ENCODE measurements at regions not wholly inside any gene's neighbourhood (a gene's known extent, or its start where the extent isn't known, plus 50 kb on each side); places are given as distances from the start of the nearest gene placed in this dataset.
"Not testable (repeated sequence)": the region's sequence is repeated elsewhere in the genome, so short reads cannot be mapped to it uniquely, and the experiment has no call there.

DNA sequence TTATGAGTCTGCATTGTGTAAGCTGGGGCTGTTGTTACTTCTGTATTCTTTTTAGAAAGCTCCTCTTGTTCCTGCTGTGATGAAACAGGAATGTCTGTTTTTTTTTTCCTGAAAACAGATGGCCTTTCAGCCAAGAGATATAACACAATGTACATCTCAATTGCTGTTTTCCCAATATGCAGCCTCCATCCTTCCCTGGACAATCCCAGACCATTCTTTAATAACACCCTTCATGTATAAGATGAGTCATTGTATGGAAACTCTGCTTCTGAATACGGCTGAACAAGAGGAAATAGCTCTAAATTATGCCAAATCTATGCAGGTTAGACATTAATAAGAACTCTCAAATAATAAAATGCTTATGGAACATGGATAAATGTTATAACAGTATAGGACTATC lies 60.2 kb upstream of the LRRC4C start:
- no peak for DNase-seq (ENCODE audit: low read depth in 2 of 2)

GRCh38 chr11:41522391-41522790 lies 62.9 kb upstream of the LRRC4C start:
- peak in 1 of 2 experiments; percentile 19 for DNase-seq (ENCODE audit: low read depth in 2 of 2)

GRCh38 chr11:41522899-41523672 lies 63.6 kb upstream of the LRRC4C start:
- no peak for DNase-seq (ENCODE audit: low read depth in 2 of 2)

GRCh38 chr11:41527530-41527929 lies 68.1 kb upstream of the LRRC4C start:
- no peak for DNase-seq (ENCODE audit: low read depth in 2 of 2)

DNA sequence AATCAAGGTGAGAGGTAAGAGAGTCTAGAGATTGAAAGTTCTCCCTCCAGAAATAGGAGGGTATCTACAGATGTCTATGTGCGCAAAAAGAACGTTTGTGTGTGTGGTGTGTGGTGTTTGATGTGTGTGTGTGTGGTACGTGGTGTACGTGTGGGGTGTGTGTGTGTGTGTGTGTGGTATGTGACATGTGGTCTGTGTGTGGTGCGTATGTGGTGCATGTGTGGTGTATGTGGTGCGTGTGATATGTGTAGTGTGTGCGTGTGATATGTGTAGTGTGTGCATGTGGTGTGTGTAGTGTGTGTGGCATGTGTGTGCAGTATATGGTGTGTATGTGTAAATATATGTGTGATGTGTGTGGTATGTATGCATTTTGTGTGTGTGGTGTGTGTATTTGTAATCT lies 73.0 kb upstream of the LRRC4C start:
- no peak for DNase-seq (ENCODE audit: low read depth in 2 of 2)

DNA sequence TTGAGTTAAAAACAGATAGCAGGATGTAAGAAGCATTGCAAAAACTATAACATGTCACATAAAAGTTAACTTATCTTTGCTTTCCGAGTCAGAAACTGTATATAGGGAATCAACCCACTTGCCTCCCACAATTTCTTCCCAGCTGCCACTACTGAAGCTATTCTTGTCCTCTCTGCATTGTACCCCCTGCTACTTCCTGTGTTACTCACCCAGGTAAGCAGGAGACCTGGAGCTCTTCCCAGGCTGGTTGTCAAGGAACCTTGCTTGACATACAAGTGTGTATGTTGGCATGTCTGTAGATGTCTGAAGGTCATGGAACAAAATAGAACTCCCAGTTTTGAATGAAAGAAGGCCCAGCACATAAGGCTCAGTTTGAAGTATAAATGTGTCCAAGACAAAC lies 74.3 kb upstream of the LRRC4C start:
- no peak for DNase-seq (ENCODE audit: low read depth in 2 of 2)

DNA sequence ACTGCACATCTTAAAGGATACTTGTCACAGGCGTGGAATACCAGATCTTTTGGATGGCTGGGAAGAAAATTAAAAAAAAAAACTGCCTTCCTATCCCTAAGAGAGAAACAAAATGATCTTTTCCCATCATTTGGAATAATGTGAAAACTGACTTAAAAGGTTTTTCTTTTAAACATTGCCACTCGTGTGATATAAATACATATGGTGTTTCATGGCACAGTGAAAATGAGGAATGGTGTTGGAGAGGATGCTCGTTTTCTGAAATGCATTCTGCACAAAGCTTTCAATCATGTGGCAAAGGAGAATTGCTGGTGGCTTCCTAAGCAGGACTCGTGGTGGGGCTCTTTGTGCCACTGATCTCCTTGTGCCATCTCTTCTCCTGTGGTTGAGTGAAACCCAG lies 74.9 kb upstream of the LRRC4C start:
- DNase-seq (ENCODE audit: low read depth in 2 of 2) = no peak

GRCh38 chr11:41534861-41535260 lies 75.4 kb upstream of the LRRC4C start:
- no peak for DNase-seq (ENCODE audit: low read depth in 2 of 2)

DNA sequence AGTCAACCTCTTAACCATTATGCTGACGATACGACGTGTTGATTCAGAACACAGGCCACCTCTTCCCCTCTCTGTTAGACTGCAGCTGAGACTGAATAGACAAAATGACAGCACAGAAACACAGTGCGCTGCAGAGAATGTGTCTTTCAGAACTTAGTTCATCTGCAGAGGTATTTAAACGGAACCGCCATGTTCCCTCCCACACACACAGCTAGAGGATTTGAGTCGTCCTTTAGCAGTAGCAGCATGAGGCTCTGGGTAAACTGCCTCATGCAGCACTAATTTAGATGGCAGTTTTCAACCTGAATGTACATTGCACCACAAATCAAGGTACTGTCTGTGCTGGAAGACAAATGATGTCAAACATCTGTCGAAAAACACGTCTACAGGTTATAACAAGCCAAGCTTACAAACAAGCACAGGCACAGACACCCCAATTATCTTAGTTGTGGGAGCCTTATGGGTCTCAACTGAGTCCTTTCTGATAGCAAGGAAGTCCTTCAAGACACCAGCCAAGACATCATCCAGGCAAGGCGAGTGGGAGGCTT lies 76.6 kb upstream of the LRRC4C start:
- no peak for DNase-seq (ENCODE audit: low read depth in 2 of 2)

- DNase-seq (ENCODE audit: low read depth in 2 of 2) = not testable (repeated sequence)
Observed at GRCh38 chr11:41544902-41545301, 85.5 kb upstream of the LRRC4C start.

- DNase-seq (ENCODE audit: low read depth in 2 of 2) = no peak
Observed at GRCh38 chr11:41578421-41579051, 119.1 kb upstream of the LRRC4C start.

DNA sequence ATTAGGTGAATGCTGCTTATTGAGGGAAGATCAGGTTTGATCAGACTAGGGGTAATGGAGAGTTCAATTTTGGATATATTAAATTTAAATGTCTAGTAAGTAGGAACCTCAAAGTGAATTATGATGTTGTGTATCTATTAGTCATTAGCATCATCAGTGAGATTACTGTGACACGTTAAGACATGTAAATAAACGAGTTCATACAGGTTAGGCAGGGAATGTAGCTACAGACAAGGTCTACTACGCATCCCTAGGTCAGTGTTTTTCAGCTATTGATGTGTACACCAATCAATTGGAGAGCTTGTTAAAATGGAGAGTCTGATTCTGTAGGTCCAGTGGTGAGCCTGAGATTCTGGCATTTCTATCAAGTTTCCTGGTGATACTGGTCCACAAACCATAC lies 120.1 kb upstream of the LRRC4C start:
- DNase-seq (ENCODE audit: low read depth in 2 of 2) = no peak

DNA sequence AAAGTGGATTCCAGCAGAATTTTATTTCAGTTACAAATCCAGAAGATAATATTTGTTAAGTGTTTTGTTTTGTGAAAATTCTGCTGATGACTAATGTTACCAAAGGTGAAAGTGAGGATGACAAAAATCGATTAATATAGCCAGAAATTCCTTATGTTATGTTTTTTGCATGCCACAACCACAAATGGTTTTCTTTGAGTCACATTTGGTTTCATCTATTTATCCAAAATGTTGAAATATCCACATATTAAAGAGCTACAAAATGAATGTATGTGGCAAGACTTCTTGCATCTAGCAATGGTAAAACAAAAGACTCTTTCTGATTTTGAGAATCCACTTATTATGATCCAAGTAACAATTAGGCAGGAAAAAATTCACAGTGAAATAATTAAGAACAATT lies 150.1 kb upstream of the LRRC4C start:
- DNase-seq (ENCODE audit: low read depth in 2 of 2) = peak; percentile 27 to 38

DNA sequence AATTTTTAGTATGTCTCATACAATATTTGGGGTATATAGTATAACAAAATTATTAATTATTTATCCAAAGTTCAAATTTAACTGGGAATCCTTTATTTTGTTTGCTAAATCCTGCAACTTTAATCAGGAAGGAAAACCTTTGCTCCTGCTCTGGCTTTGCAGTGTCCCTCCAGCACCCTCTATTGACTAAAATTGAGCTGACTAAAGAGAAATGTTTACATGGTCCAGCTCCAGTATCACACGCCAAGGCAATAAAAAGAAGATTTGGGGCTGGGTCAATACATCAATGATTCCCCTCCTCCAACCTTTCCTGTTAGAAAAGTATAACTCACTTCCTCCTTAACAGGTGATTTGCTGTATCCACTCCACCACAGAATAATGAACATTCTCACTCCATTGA lies 153.0 kb upstream of the LRRC4C start:
- no peak for DNase-seq (ENCODE audit: low read depth in 2 of 2)

GRCh38 chr11:41613326-41613725 lies 153.9 kb upstream of the LRRC4C start:
- DNase-seq (ENCODE audit: low read depth in 2 of 2) = peak; percentile 75 to 77

DNA sequence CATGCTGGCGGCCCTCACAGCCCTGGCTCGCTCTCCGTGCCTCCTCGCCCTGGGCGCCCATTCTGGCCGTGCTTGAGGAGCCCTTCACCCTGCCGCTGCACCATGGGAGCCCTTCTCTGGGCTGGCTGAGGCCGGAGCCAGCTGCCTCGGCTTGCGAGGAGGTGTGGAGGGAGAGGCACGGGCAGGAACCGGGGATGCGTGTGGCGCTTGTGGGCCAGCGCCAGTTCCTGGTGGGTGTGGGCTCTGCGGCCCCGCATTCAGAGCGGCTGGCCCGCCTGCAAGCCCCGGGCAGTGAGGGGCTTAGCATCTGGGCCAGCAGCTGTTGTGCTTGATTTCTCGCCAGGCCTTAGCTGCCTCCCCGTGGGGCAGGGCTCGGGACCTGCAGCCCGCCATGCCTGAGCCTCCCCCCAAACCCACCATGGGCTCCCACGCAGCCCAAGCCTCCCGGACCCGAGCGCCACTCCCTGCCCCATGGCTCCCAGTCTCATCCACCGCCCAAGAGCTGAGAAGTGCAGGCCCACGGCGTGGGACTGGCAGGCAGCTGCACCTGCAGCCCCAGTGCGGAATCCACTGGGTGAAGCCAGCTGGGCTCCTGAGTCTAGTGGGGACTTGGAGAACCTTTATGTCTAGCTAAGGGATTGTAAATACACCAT lies 163.4 kb upstream of the LRRC4C start:
- DNase-seq (ENCODE audit: low read depth in 2 of 2) = no peak

DNA sequence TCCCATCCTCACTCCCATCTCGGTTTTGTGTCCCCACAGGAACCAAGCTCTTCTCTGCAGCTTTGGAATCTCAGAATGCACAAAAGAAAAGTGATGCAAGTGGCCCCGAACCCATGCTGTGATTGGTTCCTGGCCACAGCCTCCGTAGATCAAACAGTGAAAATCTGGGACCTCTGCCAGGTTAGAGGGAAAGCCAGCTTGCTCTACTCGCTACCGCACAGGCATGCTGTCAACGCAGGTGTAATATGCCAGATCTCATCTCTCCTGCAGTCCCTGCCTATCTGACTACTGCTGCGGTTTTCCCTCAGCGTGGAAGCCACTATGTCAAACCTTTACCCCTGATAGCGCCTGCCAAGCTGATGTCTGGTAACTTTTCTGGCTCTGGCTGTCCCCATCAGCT lies 200.5 kb upstream of the LRRC4C start:
- peak in 1 of 2 experiments; percentile 3 for DNase-seq (ENCODE audit: low read depth in 2 of 2)

DNA sequence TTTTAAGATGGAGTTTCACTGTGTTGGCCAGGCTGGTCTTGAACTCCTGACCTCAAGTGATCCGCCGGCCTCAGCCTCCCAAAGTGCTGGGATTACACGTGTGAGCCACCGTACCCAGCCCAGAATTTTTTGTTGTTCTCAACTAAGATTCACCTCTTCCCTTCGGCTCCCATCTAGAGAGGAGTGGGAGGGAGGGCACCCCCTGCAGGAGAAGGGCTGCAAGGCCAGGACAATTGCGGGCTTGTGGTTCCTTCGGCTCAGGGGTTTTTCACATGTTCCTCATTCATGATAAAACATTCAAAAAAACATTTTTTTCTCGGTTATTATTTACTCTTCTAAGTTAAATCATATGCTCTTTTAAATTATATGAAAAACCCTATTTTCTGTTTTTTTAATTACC lies 201.1 kb upstream of the LRRC4C start:
- DNase-seq (ENCODE audit: low read depth in 2 of 2) = no peak

GRCh38 chr11:41665441-41666360 lies 206.2 kb upstream of the LRRC4C start:
- DNase-seq (ENCODE audit: low read depth in 2 of 2) = no peak

- no peak for DNase-seq (ENCODE audit: low read depth in 2 of 2)
Observed at GRCh38 chr11:41666951-41667653, 207.7 kb upstream of the LRRC4C start.

DNA sequence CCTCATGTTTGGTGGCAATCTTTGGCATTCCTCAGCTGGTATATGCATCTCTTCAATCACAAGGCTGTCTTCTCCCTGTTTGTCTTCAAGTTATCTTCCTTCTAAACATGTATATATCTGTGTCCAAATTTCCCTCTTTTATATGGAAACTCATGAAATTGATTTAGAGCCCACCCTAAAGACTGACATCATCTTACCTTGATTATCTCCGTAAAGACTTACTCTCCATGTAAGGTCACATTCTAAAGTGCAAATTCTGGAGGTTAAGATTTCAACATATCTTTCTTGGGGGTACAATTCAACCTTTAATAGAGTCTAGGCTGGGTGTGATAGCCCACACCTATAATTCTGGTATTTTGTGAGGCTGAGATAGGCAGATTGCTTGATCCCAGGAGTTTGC lies 215.8 kb upstream of the LRRC4C start:
- no peak for DNase-seq (ENCODE audit: low read depth in 2 of 2)

Data from fibroblast of skin of left biceps (primary cell).